Esophagus squamous epithelium (tissue), 4 donors: ENCODE measurements at regions not wholly inside any gene's neighbourhood (a gene's known extent, or its start where the extent isn't known, plus 50 kb on each side); places are given as distances from the start of the nearest gene placed in this dataset.

ENCODE experiments used
- POLR2A ChIP-seq, 4 donors: fragments of 450-650 bp; IDR thresholded peaks; one replicate each; pipeline ENCODE4 v1.6.1; 2017; ENCODE audit warnings: antibody characterized with exemption in 4 of 4, mild to moderate bottlenecking in 4 of 4, moderate library complexity in 3 of 4
- TF ChIP-seq, protein P1 (sequence below), 6 experiments: fragments of 450-650 bp in 4 of 6; fragments of 200-600 bp in 2 of 6; sonication (generic) in 2 of 6; IDR thresholded peaks; one replicate each; pipeline ENCODE4 v1.5.1; 2016 to 2019; ENCODE audit warnings: antibody characterized with exemption in 6 of 6, mild to moderate bottlenecking in 4 of 6, moderate library complexity in 4 of 6

DNA sequence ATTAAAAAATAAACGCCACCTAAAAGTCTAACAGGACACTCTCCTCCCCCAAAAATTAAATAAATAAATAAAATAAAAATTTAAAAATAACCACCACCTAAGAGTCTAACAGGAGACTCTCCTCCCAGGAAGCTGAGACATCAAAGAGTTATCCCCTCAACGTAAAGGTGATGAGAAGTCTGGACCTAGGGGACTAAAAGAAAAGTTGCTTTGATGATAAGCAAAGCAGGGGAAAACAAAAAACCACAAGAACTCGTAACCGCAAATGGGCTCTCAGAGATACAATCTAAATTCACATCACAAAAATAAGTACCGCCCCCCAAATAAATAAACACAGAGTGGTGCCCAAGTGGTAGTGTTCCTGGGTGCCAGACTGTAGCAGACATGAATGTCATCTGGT is 412.2 kb downstream of the ZFHX3 start:
- TF ChIP-seq, protein P1, sequence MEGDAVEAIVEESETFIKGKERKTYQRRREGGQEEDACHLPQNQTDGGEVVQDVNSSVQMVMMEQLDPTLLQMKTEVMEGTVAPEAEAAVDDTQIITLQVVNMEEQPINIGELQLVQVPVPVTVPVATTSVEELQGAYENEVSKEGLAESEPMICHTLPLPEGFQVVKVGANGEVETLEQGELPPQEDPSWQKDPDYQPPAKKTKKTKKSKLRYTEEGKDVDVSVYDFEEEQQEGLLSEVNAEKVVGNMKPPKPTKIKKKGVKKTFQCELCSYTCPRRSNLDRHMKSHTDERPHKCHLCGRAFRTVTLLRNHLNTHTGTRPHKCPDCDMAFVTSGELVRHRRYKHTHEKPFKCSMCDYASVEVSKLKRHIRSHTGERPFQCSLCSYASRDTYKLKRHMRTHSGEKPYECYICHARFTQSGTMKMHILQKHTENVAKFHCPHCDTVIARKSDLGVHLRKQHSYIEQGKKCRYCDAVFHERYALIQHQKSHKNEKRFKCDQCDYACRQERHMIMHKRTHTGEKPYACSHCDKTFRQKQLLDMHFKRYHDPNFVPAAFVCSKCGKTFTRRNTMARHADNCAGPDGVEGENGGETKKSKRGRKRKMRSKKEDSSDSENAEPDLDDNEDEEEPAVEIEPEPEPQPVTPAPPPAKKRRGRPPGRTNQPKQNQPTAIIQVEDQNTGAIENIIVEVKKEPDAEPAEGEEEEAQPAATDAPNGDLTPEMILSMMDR (IDR thresholded peaks at IDR 0.05), result no peak
- TF ChIP-seq POLR2A (IDR thresholded peaks at IDR 0.05), result no peak
